Stimulated activated CD4-positive, alpha-beta T cell treated with anti-CD3 and anti-CD28 coated beads, Interleukin-2, amount 100 ng/mL, for 4 hours (primary cell): ENCODE measurements at regions not wholly inside any gene's neighbourhood (a gene's known extent, or its start where the extent isn't known, plus 50 kb on each side); places are given as distances from the start of the nearest gene placed in this dataset.
"Not testable (repeated sequence)": the region's sequence is repeated elsewhere in the genome, so short reads cannot be mapped to it uniquely, and the experiment has no call there.

Source experiments
- DNase-seq: peaks from one replicate; pipeline ENCODE4 v3.0.0-alpha.2; 2020; ENCODE audit warnings: low read depth

GRCh38 chr19:29013325-29013724, 199.6 kb downstream of the UQCRFS1 start:
- DNase-seq: no peak

- no peak for DNase-seq
These were observed 200.5 kb downstream of the UQCRFS1 start for GRCh38 chr19:29012457-29012856.

GRCh38 chr19:29010276-29010675, 202.7 kb downstream of the UQCRFS1 start:
- DNase-seq: no peak

GRCh38 chr19:29006057-29006735, 206.8 kb downstream of the UQCRFS1 start:
- DNase-seq: no peak

GRCh38 chr19:29004796-29005195, 208.2 kb downstream of the UQCRFS1 start:
- no peak for DNase-seq

GRCh38 chr19:29003641-29004409, 209.1 kb downstream of the UQCRFS1 start:
- DNase-seq: no peak

- DNase-seq: no peak
These were observed 210.6 kb downstream of the UQCRFS1 start for GRCh38 chr19:29002336-29002735.

- DNase-seq: no peak
These were observed 211.2 kb downstream of the UQCRFS1 start for GRCh38 chr19:29001597-29002245.

GRCh38 chr19:29001141-29001581, 211.8 kb downstream of the UQCRFS1 start:
- no peak for DNase-seq

- no peak for DNase-seq
These were observed 213.1 kb downstream of the UQCRFS1 start for GRCh38 chr19:28999724-29000433.

- no peak for DNase-seq
These were observed 214.0 kb downstream of the UQCRFS1 start for GRCh38 chr19:28998974-28999373.

- not testable (repeated sequence) for DNase-seq
These were observed 215.1 kb downstream of the UQCRFS1 start for GRCh38 chr19:28997866-28998265.

- no peak for DNase-seq
These were observed 222.4 kb downstream of the UQCRFS1 start for GRCh38 chr19:28990522-28990921.

- DNase-seq: no peak
These were observed 223.2 kb downstream of the UQCRFS1 start for GRCh38 chr19:28989739-28990138.

- no peak for DNase-seq
These were observed 224.9 kb downstream of the UQCRFS1 start for GRCh38 chr19:28988066-28988465.

- no peak for DNase-seq
These were observed 225.8 kb downstream of the UQCRFS1 start for GRCh38 chr19:28987177-28987576.

- DNase-seq: no peak
These were observed 227.8 kb downstream of the UQCRFS1 start for GRCh38 chr19:28985201-28985600.

- no peak for DNase-seq
These were observed 228.6 kb downstream of the UQCRFS1 start for GRCh38 chr19:28984315-28984714.

- no peak for DNase-seq
These were observed 229.5 kb downstream of the UQCRFS1 start for GRCh38 chr19:28983430-28983829.

GRCh38 chr19:28981994-28982393, 231.0 kb downstream of the UQCRFS1 start:
- no peak for DNase-seq

- no peak for DNase-seq
These were observed 231.4 kb downstream of the UQCRFS1 start for GRCh38 chr19:28981518-28981917.

- no peak for DNase-seq
These were observed 232.6 kb downstream of the UQCRFS1 start for GRCh38 chr19:28980236-28980868.
